ENCODE measurements at regions not wholly inside any gene's neighbourhood (a gene's known extent, or its start where the extent isn't known, plus 50 kb on each side); places are given as distances from the start of the nearest gene placed in this dataset.

GRCh38 chr12:65597527-65597926 is 226.8 kb upstream of the HMGA2 start:
- peak; percentile 88 for DNase-seq (ENCODE audit: low read depth)

- DNase-seq (ENCODE audit: low read depth) = no peak
Measured at GRCh38 chr12:65598688-65599087, 225.6 kb upstream of the HMGA2 start.

- DNase-seq (ENCODE audit: low read depth) = no peak
Measured at GRCh38 chr12:65602253-65602609, 222.1 kb upstream of the HMGA2 start.

GRCh38 chr12:65602610-65603295 is 221.5 kb upstream of the HMGA2 start:
- peak; percentile 93 for DNase-seq (ENCODE audit: low read depth)

GRCh38 chr12:65603438-65604351 is 220.6 kb upstream of the HMGA2 start:
- DNase-seq (ENCODE audit: low read depth) = peak; percentile 71

- DNase-seq (ENCODE audit: low read depth) = no peak
Measured at GRCh38 chr12:65605019-65605418, 219.3 kb upstream of the HMGA2 start.

- no peak for DNase-seq (ENCODE audit: low read depth)
Measured at GRCh38 chr12:65606008-65606766, 218.1 kb upstream of the HMGA2 start.

- no peak for DNase-seq (ENCODE audit: low read depth)
Measured at GRCh38 chr12:65607401-65607841, 216.9 kb upstream of the HMGA2 start.

- peak; percentile 55 for DNase-seq (ENCODE audit: low read depth)
Measured at GRCh38 chr12:65608319-65608916, 215.9 kb upstream of the HMGA2 start.

- DNase-seq (ENCODE audit: low read depth) = peak; percentile 72
Measured at GRCh38 chr12:65609359-65609771, 214.9 kb upstream of the HMGA2 start.

- no peak for DNase-seq (ENCODE audit: low read depth)
Measured at GRCh38 chr12:65611396-65611795, 212.9 kb upstream of the HMGA2 start.

GRCh38 chr12:65612440-65612839 is 211.8 kb upstream of the HMGA2 start:
- no peak for DNase-seq (ENCODE audit: low read depth)

- no peak for DNase-seq (ENCODE audit: low read depth)
Measured at GRCh38 chr12:65613692-65614091, 210.6 kb upstream of the HMGA2 start.

GRCh38 chr12:65614259-65614889 is 209.9 kb upstream of the HMGA2 start:
- DNase-seq (ENCODE audit: low read depth) = no peak

GRCh38 chr12:65615118-65615517 is 209.2 kb upstream of the HMGA2 start:
- peak; percentile 97 for DNase-seq (ENCODE audit: low read depth)

GRCh38 chr12:65616022-65616421 is 208.3 kb upstream of the HMGA2 start:
- no peak for DNase-seq (ENCODE audit: low read depth)

GRCh38 chr12:65618588-65618987 is 205.7 kb upstream of the HMGA2 start:
- no peak for DNase-seq (ENCODE audit: low read depth)

GRCh38 chr12:65619018-65619417 is 205.3 kb upstream of the HMGA2 start:
- DNase-seq (ENCODE audit: low read depth) = no peak

- no peak for DNase-seq (ENCODE audit: low read depth)
Measured at GRCh38 chr12:65620046-65620445, 204.2 kb upstream of the HMGA2 start.

- no peak for DNase-seq (ENCODE audit: low read depth)
Measured at GRCh38 chr12:65622056-65622455, 202.2 kb upstream of the HMGA2 start.

- no peak for DNase-seq (ENCODE audit: low read depth)
Measured at GRCh38 chr12:65623507-65623906, 200.8 kb upstream of the HMGA2 start.

All from amniotic epithelial cell (primary cell).